Ascending aorta (tissue), 2 donors: ENCODE measurements at regions not wholly inside any gene's neighbourhood (a gene's known extent, or its start where the extent isn't known, plus 50 kb on each side); places are given as distances from the start of the nearest gene placed in this dataset.

ENCODE experiments used
- DNase-seq, 2 donors: peaks; one replicate each; pipeline ENCODE4 v3.0.0-alpha.2; 2019; ENCODE audit warnings: low spot score in 2 of 2
- H3K27ac ChIP-seq, 2 donors: fragments of 200-600 bp; sonication (generic); one replicate each; pipeline ENCODE4 v1.5.1; 2016 to 2017; ENCODE audit warnings: mild to moderate bottlenecking in 1 of 2
- H3K27me3 ChIP-seq: fragments of 200-600 bp; sonication (generic); one replicate; pipeline ENCODE4 v1.5.1; 2017
- H3K36me3 ChIP-seq, 2 donors: fragments of 200-600 bp; sonication (generic); one replicate each; pipeline ENCODE4 v1.5.1; 2016
- H3K4me1 ChIP-seq, 2 donors: fragments of 200-600 bp; sonication (generic); one replicate each; pipeline ENCODE4 v1.5.1; 2016 to 2017; ENCODE audit warnings: mild to moderate bottlenecking in 1 of 2
- H3K4me3 ChIP-seq, 2 donors: fragments of 200-600 bp; sonication (generic); one replicate each; pipeline ENCODE4 v1.5.1; 2016 to 2017; ENCODE audit warnings: mild to moderate bottlenecking in 1 of 2
- H3K9me3 ChIP-seq, 2 donors: fragments of 200-600 bp; sonication (generic); one replicate each; pipeline ENCODE4 v1.5.1; 2016
- intact Hi-C: fragments of 100-400 bp; cut with DNase I; formaldehyde crosslinking; loops from one replicate; pipeline ENCODE4 v1.15.1; 2023
- TF ChIP-seq, protein P1 (sequence below), 3 experiments: fragments of 200-600 bp in 2 of 3; fragments of 450-650 bp in 1 of 3; sonication (generic) in 2 of 3; IDR thresholded peaks; one replicate each; pipeline ENCODE4 v1.5.1; 2016 to 2019; ENCODE audit warnings: antibody characterized with exemption in 3 of 3, mild to moderate bottlenecking in 1 of 3, moderate library complexity in 1 of 3

DNA sequence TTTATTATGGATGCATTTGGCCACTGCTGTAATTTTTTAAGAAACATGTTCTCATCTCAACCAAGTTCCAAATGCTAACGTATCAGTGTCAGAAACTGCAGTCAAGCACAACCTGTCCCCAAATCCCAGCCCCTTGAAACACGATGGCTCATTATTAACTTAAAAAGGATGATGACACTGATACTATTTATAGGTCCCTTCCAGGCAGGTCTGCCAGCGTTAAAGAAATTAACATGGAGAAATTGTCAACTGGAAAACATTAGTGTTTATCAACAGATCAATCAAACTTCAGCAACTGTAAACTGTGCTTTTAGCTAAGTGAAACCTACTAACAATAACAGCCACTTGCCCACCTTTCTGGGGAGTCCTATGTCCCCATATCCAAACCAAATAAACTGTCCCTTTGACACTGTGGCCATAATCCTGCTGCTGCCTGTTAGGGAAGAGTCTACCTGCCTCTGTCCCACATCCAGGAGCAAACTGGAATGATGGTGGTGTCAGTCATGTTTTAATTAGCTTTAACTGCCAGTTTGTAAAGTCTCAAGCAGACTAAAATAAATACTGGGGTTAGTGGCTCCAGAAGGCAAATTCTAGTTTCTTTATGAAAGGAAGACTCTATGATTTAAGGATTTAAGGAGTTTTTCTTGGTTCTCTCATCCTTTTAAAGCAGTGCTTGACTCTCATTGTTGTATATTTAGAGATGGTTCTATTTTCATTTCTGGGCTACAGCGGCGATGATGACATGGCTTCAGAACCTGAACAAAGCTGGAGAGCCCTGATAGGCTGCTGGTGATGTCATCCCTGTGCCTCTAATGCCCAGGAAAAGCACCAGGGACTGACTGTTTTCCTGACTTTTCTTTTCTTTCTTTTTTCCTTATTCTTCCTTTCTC is 583.6 kb upstream of the PIK3C3 start:
- no peaks in the 10 kb centered on the region for H3K36me3 ChIP-seq
- H3K27me3 ChIP-seq = no peaks in the 10 kb centered on the region
- TF ChIP-seq, protein P1, sequence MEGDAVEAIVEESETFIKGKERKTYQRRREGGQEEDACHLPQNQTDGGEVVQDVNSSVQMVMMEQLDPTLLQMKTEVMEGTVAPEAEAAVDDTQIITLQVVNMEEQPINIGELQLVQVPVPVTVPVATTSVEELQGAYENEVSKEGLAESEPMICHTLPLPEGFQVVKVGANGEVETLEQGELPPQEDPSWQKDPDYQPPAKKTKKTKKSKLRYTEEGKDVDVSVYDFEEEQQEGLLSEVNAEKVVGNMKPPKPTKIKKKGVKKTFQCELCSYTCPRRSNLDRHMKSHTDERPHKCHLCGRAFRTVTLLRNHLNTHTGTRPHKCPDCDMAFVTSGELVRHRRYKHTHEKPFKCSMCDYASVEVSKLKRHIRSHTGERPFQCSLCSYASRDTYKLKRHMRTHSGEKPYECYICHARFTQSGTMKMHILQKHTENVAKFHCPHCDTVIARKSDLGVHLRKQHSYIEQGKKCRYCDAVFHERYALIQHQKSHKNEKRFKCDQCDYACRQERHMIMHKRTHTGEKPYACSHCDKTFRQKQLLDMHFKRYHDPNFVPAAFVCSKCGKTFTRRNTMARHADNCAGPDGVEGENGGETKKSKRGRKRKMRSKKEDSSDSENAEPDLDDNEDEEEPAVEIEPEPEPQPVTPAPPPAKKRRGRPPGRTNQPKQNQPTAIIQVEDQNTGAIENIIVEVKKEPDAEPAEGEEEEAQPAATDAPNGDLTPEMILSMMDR (IDR thresholded peaks at IDR 0.05) = no peak
- no peaks in the 10 kb centered on the region for H3K9me3 ChIP-seq
- intact Hi-C loops = no loop called here
- no peak overlapping the region for H3K27ac ChIP-seq
- no peaks in the 10 kb centered on the region for H3K4me1 ChIP-seq
- H3K4me3 ChIP-seq = no peak overlapping the region
- DNase-seq = no peak

DNA sequence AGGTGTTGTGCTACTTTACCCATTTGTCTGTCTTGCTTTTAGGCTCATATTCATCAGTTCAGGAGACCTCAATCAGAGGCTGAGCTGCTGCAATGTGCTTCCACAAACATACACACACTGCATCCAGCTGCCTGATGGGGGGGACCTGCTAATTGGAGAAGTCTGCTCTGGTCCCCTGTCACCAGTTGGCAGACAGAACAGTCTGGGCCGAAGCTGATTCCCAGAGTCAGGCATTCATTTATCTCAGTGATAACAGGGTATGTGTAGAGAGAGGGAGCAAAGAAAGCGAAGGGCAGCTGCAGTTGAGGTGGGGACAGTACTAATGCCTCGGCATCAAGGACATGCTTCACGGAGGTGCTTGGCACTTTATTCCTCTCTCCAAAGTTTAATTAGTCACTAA is 584.3 kb upstream of the PIK3C3 start:
- Histone ChIP-seq H3K4me3 (no peak overlapping the region), H3K27me3 (no peaks in the 10 kb centered on the region), H3K9me3 (no peaks in the 10 kb centered on the region), H3K27ac (no peak overlapping the region), H3K36me3 (no peaks in the 10 kb centered on the region), H3K4me1 (no peaks in the 10 kb centered on the region)
- TF ChIP-seq, protein P1 (IDR thresholded peaks at IDR 0.05) = no peak
- DNase-seq = no peak
- intact Hi-C loops = no loop called here

DNA sequence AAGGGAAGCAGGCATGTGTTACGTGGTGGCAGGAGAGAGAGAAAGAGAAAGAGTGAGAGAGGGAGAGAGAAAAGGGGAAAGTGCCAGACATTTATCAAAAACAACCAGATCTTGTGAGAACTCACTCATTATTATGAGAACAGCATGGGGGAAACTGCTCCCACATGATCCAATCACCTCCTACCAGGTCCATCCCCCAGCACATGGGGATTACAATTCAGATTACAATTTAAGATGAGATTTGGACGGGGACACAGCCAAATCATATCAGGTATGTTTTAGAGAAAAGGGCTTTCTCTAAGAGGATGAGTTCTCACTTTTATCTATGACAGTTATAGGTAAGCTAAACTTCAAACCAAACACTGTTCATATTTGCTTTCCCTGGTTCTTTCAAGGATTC is 597.3 kb upstream of the PIK3C3 start:
- intact Hi-C loops = no loop called here
- no peaks in the 10 kb centered on the region for H3K36me3 ChIP-seq
- no peaks in the 10 kb centered on the region for H3K27me3 ChIP-seq
- DNase-seq = no peak
- no peaks in the 10 kb centered on the region for H3K4me1 ChIP-seq
- H3K27ac ChIP-seq = no peak overlapping the region
- TF ChIP-seq, protein P1 (IDR thresholded peaks at IDR 0.05) = no peak
- H3K4me3 ChIP-seq = no peak overlapping the region
- H3K9me3 ChIP-seq = no peaks in the 10 kb centered on the region

DNA sequence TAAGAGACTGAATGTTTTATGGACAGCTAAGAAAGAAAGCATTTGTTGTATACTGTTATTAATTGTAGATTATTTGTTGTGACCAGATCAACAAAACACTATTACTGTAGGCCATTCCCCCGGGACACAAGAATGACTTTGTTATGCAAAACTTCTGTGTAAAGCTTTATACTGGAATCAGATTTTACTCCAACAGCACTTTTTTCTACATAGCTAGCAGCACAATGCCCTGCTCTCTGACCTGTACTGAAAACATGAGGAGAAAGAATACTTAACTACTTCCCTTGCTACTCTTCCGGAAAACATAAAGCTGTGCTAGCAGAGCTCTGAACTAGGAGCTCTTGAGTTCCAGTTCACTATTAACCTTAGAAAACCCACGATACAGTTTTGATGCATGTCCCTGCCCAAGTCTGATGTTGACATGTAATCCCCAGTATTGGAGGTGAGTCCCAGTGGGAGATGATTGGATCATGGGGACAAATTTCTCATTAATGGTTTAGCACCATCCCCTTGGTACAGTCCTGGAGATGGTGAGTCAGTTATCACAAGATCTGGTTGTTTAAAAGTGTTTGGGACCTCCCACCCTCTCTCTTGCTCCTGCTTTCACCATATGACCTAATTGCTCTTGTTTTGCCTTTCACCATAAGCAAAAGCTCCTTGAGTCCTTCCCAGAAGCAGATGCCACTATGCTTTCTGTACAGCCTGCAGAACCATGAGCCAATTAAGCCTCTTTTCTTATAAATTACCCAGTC is 601.1 kb upstream of the PIK3C3 start:
- Histone ChIP-seq H3K27me3 (no peaks in the 10 kb centered on the region), H3K4me3 (no peak overlapping the region), H3K9me3 (no peaks in the 10 kb centered on the region), H3K4me1 (no peaks in the 10 kb centered on the region), H3K27ac (no peak overlapping the region), H3K36me3 (no peaks in the 10 kb centered on the region)
- intact Hi-C loops = no loop called here
- TF ChIP-seq, protein P1 (IDR thresholded peaks at IDR 0.05) = no peak
- no peak for DNase-seq

DNA sequence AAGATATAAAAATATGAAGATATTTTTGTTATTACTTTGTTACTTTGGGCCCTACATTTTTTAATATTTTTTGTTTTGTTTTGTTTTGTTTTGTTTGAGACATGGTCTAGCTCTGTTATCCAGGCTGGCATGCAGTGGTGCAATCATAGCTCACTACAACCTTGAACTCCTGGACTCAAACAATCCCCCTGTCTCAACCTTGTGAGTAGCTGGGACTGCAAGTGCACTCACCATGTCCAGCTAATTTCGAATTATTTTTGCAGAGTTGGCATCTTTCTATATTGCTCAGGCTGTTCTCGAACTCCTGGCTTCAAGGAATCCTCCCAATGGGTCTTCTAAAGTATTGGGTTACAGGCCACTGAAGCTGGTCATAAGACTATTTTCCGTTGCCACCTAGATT is 603.6 kb upstream of the PIK3C3 start:
- Histone ChIP-seq H3K9me3 (no peaks in the 10 kb centered on the region), H3K27ac (no peak overlapping the region), H3K4me1 (no peaks in the 10 kb centered on the region), H3K27me3 (no peaks in the 10 kb centered on the region), H3K4me3 (no peak overlapping the region), H3K36me3 (no peaks in the 10 kb centered on the region)
- TF ChIP-seq, protein P1 (IDR thresholded peaks at IDR 0.05) = no peak
- no peak for DNase-seq
- intact Hi-C loops = no loop called here
